ENCODE measurements at regions not wholly inside any gene's neighbourhood (a gene's known extent, or its start where the extent isn't known, plus 50 kb on each side); places are given as distances from the start of the nearest gene placed in this dataset.

DNA sequence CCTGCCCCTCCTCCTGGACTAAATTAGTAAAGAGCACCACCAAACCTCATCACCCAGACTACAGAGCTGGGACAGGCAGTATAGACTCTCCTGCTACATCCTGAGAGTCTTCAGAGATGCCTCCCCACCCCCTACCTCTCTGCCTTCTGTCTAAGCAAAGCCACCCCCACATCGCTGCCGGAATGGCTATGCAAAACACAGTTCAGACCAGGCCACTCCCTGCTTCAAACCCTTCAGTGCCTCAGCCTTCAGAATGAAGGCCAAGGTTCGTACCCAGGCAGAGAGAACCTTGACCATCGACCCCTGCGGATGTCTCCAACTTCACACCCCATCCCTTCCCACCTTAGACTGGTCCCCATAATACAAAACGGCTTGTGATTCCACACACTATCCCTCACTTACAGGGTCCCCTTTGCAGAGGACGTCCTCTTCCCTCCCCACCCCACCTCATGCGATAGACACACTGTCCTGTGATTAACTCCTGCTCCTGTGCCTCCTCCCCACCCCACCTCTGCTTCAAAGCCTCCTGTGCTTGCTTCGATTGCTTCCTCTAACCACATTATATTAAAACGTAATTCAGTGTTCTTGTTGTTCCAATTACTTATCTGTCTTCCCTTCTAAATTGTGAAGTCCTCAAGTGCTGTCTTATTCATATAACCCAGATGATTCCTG is 175.3 kb downstream of the UACA start:
- TF ChIP-seq, protein P1, sequence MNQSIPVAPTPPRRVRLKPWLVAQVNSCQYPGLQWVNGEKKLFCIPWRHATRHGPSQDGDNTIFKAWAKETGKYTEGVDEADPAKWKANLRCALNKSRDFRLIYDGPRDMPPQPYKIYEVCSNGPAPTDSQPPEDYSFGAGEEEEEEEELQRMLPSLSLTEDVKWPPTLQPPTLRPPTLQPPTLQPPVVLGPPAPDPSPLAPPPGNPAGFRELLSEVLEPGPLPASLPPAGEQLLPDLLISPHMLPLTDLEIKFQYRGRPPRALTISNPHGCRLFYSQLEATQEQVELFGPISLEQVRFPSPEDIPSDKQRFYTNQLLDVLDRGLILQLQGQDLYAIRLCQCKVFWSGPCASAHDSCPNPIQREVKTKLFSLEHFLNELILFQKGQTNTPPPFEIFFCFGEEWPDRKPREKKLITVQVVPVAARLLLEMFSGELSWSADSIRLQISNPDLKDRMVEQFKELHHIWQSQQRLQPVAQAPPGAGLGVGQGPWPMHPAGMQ (IDR thresholded peaks at IDR 0.05; ENCODE audit: borderline replicate concordance), result no peak
- TF ChIP-seq HDGF (IDR thresholded peaks at IDR 0.05) (no peak), SPI1 (IDR thresholded peaks at IDR 0.05; ENCODE audit: borderline replicate concordance, insufficient read depth, low read depth, low read length) (no peak), RFX5 (IDR thresholded peaks at IDR 0.05; ENCODE audit: low read depth, low read length) (no peak)
- TF ChIP-seq, protein P2, sequence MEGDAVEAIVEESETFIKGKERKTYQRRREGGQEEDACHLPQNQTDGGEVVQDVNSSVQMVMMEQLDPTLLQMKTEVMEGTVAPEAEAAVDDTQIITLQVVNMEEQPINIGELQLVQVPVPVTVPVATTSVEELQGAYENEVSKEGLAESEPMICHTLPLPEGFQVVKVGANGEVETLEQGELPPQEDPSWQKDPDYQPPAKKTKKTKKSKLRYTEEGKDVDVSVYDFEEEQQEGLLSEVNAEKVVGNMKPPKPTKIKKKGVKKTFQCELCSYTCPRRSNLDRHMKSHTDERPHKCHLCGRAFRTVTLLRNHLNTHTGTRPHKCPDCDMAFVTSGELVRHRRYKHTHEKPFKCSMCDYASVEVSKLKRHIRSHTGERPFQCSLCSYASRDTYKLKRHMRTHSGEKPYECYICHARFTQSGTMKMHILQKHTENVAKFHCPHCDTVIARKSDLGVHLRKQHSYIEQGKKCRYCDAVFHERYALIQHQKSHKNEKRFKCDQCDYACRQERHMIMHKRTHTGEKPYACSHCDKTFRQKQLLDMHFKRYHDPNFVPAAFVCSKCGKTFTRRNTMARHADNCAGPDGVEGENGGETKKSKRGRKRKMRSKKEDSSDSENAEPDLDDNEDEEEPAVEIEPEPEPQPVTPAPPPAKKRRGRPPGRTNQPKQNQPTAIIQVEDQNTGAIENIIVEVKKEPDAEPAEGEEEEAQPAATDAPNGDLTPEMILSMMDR (IDR thresholded peaks at IDR 0.05 in 2 of 3, conservative IDR thresholded peaks at IDR 0.05 in 1 of 3; ENCODE audit: control insufficient read depth in 2 of 3, extremely low read depth in 1 of 3, insufficient read depth in 1 of 3, low read depth in 3 of 3, low read length in 3 of 3), result no peak
- TF ChIP-seq, protein P3, sequence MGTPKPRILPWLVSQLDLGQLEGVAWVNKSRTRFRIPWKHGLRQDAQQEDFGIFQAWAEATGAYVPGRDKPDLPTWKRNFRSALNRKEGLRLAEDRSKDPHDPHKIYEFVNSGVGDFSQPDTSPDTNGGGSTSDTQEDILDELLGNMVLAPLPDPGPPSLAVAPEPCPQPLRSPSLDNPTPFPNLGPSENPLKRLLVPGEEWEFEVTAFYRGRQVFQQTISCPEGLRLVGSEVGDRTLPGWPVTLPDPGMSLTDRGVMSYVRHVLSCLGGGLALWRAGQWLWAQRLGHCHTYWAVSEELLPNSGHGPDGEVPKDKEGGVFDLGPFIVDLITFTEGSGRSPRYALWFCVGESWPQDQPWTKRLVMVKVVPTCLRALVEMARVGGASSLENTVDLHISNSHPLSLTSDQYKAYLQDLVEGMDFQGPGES (IDR thresholded peaks at IDR 0.05), result no peak
